Ovary (tissue), 7 donors: ENCODE measurements at regions not wholly inside any gene's neighbourhood (a gene's known extent, or its start where the extent isn't known, plus 50 kb on each side); places are given as distances from the start of the nearest gene placed in this dataset.

ENCODE experiments used
- DNase-seq, 5 donors: peaks; one replicate each; pipeline ENCODE4 v3.0.0-alpha.2; 2019 to 2020
- H3K27ac ChIP-seq, 2 donors: fragments of 200-600 bp; one replicate each; pipeline versions ENCODE4 v1.5.1 to v1.8.0; 2019 to 2022
- H3K27me3 ChIP-seq: fragments of 200-600 bp; one replicate; pipeline ENCODE4 v1.8.0; 2022
- H3K36me3 ChIP-seq: fragments of 200-600 bp; sonication (generic); one replicate; pipeline ENCODE4 v1.5.1; 2019
- H3K4me1 ChIP-seq: one replicate; pipeline ENCODE4 v1.8.1; 2013; ENCODE audit warnings: mild to moderate bottlenecking, moderate library complexity; ENCODE audit not compliant: insufficient read depth
- H3K4me3 ChIP-seq: fragments of 200-600 bp; sonication (generic); one replicate; pipeline ENCODE4 v1.5.1; 2017
- H3K9me3 ChIP-seq, 2 donors: fragments of 200-600 bp in 1 of 2; sonication (generic) in 1 of 2; one replicate each; pipeline versions ENCODE4 v1.5.1 to v1.8.1; 2013 to 2019; ENCODE audit warnings: mild to moderate bottlenecking in 1 of 2, moderate library complexity in 1 of 2
- EP300 ChIP-seq: sonication (generic); formaldehyde crosslinking; IDR thresholded peaks from one replicate; pipeline ENCODE4 v1.6.1; 2017; ENCODE audit warnings: antibody characterized with exemption
- POLR2A ChIP-seq: fragments of 450-650 bp; IDR thresholded peaks from one replicate; pipeline ENCODE4 v1.6.1; 2017; ENCODE audit warnings: antibody characterized with exemption, mild to moderate bottlenecking, moderate library complexity
- WGBS, 3 donors: extraction: QIAGEN DNeasy Blood & Tissue Kit in 1 of 3; methylation state at CpG; one replicate each; pipeline versions ENCODE4 v1.1.5 to v1.1.7; 2013 to 2017; 5-methylcytosine and 5-hydroxymethylcytosine counted together
- intact Hi-C, 4 donors: fragments of 100-400 bp; cut with DNase I; formaldehyde crosslinking; loops; one replicate each; pipeline versions ENCODE4 v1.11.0 to v1.15.1; 2022 to 2023
- TF ChIP-seq, protein P1 (sequence below), 3 donors: fragments of 450-650 bp in 2 of 3; fragments of 200-600 bp in 1 of 3; IDR thresholded peaks; one replicate each; pipeline versions ENCODE4 v1.5.1 to v1.8.0; 2016 to 2022; ENCODE audit warnings: antibody characterized with exemption in 3 of 3, mild to moderate bottlenecking in 1 of 3
- donor health status: DM: no; HTN: no; CAD: no; lungs with moderate emphysema.
- donor health status: DM: no; HTN: no; CAD: no.
- donor health status: Bipolar disorder and iron deficiency.
- donor health status: DM: no; HTN: no; CAD: no.
- donor health status: DM: yes; HTN: yes; CAD: no.

DNA sequence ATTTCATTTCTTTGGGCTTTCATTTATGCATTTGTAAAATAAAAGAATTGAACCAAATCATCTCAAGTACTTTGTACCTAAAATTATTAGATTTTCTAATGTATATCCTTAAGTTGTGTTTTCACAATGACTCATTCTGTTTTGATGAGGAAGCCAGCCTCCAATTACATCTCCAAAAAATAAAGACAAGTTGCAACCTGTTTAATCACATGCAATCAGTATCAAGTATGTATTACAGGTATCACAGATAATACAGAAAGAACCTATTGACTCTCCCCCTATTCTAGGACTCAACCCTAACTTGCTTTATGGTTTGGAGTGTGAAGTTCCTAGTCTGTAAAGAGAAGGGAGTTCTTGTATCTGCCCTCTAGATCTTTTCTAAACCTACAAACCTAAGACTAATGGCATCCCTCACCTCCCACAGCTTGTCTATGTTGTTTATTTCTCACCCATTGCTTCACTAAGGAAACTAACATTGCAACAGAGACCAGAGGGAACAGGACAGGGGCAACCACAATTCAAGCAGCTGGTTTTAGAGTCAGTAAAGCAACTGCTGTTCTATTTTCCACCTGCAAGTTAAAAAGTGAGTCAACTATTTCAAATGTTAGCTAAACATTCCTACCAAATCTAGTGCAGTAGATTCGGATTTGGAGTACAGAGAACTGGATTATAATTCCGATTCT, 141.1 kb upstream of the ETAA1 start:
- no peaks in the 10 kb centered on the region for H3K27me3 ChIP-seq
- H3K27ac ChIP-seq: no peak overlapping the region
- H3K4me3 ChIP-seq: no peak overlapping the region
- TF ChIP-seq EP300 (no peak), POLR2A (no peak)
- TF ChIP-seq, protein P1, sequence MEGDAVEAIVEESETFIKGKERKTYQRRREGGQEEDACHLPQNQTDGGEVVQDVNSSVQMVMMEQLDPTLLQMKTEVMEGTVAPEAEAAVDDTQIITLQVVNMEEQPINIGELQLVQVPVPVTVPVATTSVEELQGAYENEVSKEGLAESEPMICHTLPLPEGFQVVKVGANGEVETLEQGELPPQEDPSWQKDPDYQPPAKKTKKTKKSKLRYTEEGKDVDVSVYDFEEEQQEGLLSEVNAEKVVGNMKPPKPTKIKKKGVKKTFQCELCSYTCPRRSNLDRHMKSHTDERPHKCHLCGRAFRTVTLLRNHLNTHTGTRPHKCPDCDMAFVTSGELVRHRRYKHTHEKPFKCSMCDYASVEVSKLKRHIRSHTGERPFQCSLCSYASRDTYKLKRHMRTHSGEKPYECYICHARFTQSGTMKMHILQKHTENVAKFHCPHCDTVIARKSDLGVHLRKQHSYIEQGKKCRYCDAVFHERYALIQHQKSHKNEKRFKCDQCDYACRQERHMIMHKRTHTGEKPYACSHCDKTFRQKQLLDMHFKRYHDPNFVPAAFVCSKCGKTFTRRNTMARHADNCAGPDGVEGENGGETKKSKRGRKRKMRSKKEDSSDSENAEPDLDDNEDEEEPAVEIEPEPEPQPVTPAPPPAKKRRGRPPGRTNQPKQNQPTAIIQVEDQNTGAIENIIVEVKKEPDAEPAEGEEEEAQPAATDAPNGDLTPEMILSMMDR (IDR thresholded peaks at IDR 0.05): no peak
- H3K36me3 ChIP-seq: no peaks in the 10 kb centered on the region
- intact Hi-C loops: no loop called here
- 89 to 94% (median 90%) methylated on average over 2 of the region's 2 CpGs for WGBS, 3 donors
- H3K4me1 ChIP-seq: peaks cover 3% of the 10 kb centered on the region
- H3K9me3 ChIP-seq: no peaks in the 10 kb centered on the region
- no peak for DNase-seq

- intact Hi-C loops: no loop called here
- WGBS, 3 donors: 64 to 70% (median 67%) methylated on average over 3 of the region's 3 CpGs
- Histone ChIP-seq H3K36me3 (no peaks in the 10 kb centered on the region), H3K27ac (no peak overlapping the region), H3K27me3 (no peaks in the 10 kb centered on the region), H3K4me3 (no peak overlapping the region), H3K9me3 (no peaks in the 10 kb centered on the region), H3K4me1 (peaks cover 3% of the 10 kb centered on the region)
- no peak for DNase-seq
- TF ChIP-seq, protein P1 (IDR thresholded peaks at IDR 0.05): no peak
- TF ChIP-seq EP300: no peak
- TF ChIP-seq POLR2A: no peak
Measured at GRCh38 chr2:67256892-67257291, 140.2 kb upstream of the ETAA1 start.

GRCh38 chr2:67258122-67258521, 139.0 kb upstream of the ETAA1 start:
- 66 to 91% (median 80%) methylated on average over 4 of the region's 4 CpGs for WGBS, 3 donors
- no peaks in the 10 kb centered on the region for H3K27me3 ChIP-seq
- no peaks in the 10 kb centered on the region for H3K36me3 ChIP-seq
- no peak for DNase-seq
- peaks cover 3% of the 10 kb centered on the region for H3K4me1 ChIP-seq
- intact Hi-C loops: no loop called here
- H3K27ac ChIP-seq: no peak overlapping the region
- H3K9me3 ChIP-seq: no peaks in the 10 kb centered on the region
- TF ChIP-seq POLR2A: no peak
- TF ChIP-seq, protein P1 (IDR thresholded peaks at IDR 0.05): no peak
- no peak for TF ChIP-seq EP300
- H3K4me3 ChIP-seq: no peak overlapping the region

DNA sequence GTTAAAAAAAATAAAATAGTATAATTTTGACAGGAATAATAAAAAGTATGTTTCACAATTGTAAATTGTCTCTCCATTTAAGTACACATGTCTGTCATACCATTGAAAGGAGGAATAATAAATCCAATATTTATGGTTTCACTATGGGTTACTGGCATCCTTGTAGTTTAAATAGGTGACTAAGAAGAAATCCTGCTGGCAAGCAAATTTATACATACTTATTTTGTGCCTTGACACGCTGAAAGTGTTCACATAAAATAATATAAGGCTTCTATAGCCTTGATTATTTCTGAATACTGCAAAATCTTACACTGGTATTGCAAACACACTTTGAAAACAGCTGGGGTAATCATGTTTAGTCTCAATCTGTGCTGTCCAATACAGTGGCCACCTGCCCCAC, 138.3 kb upstream of the ETAA1 start:
- Histone ChIP-seq H3K27ac (peak overlapping the region in 1 of 2 donors; percentile 64), H3K4me3 (no peak overlapping the region), H3K27me3 (no peaks in the 10 kb centered on the region), H3K4me1 (peaks cover 3% of the 10 kb centered on the region), H3K36me3 (no peaks in the 10 kb centered on the region), H3K9me3 (no peaks in the 10 kb centered on the region)
- 91 to 94% (median 91%) methylated on average over 1 of the region's 1 CpG for WGBS, 3 donors
- TF ChIP-seq EP300 (no peak), POLR2A (no peak)
- TF ChIP-seq, protein P1 (IDR thresholded peaks at IDR 0.05): no peak
- DNase-seq: no peak
- intact Hi-C loops: no loop called here
